Activated T-cell treated with anti-CD3 and anti-CD28 coated beads for 48 hours (primary cell): ENCODE measurements at regions not wholly inside any gene's neighbourhood (a gene's known extent, or its start where the extent isn't known, plus 50 kb on each side); places are given as distances from the start of the nearest gene placed in this dataset.

ENCODE experiments used
- DNase-seq: peaks from one replicate; pipeline ENCODE4 v3.0.0-alpha.2; 2020; ENCODE audit warnings: low read depth

DNA sequence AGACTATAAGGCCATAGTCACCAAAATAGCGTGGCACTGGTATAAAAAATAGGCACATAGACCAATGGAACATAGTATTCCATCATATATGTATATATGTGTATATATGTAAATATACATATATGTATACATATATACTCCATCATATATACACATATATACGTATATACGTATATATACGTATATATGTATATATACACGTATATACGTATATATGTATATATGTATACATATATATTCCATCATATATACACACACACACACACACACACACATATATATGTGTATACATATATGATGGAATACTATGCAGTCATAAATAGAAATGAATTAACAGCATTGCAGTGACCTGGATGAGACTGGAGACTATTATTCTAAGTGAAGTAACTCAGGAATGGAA is 204.6 kb downstream of the LTN1 start:
- DNase-seq: no peak

GRCh38 chr21:28783641-28784185 is 209.0 kb downstream of the LTN1 start:
- DNase-seq: no peak

DNA sequence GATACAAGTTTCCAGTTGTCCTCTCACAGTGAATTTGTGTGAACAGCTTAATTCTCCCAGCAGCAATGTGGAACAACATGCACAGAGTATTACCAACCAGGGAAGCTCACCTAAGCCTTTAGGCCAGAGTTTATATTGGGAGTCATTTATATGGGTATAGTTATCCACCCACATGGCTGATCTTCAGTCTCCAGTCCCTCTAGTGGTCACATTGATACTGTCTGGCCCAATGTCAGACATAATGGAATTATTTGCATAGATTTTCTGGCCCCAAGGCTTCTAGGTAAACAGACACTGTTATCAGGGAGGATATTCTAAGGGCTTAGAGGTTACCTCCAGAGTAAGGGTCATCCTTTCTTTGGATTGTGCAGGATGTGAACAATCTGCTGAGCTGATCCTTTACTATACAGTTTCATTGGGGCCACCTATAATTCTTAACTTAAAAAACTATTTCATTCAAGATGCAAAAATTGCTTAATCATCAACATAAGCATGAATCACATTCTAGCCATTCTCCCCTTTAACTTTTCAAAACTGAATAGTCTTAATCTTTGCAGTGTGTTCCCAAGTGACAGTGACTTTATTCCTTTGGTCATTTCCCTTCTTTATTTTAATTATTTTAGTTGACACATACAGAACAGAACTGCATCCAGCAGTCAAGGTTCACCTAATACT is 210.9 kb downstream of the LTN1 start:
- no peak for DNase-seq

DNA sequence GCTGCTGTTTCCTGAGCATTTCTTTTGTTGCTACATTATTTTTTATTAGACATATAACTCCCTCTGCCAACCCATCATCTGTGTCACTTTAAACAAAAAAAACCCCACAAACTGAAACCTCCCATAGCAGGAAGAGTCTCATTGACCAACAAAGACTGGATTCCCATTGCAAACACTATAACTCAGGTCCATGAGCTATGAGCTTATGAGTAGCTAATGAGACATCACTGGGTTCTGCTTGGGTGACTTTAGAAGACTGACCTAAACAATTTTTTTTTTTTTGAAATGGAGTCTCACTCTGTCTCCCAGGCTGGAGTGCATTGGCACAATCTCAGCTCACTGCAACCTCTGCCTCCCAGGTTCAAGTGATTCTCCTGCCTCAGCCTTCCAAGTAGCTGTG is 212.8 kb downstream of the LTN1 start:
- no peak for DNase-seq

- peak; percentile 43 for DNase-seq
Observed at GRCh38 chr21:28776251-28776650, 216.4 kb downstream of the LTN1 start.

DNA sequence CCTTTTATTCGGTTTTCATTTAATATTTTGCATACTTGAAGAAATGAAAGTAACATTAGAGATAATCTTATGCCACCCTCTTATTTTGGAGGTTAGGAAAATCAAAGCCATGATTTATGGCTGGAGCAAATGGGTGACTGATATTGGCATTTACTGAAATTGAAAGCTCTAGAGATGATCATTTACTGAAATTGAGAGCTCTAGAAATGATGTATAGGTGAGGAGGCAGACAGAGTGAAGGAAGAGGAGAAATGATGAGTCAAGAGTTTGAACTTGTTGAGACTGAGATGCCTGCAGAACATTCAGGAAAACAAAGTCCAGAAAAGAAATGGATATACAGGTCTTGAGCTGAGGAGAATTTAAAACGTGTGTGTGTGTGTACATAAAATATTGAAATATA is 217.6 kb downstream of the LTN1 start:
- no peak for DNase-seq

- DNase-seq: no peak
Observed at GRCh38 chr21:28773036-28773435, 219.6 kb downstream of the LTN1 start.

- DNase-seq: no peak
Observed at GRCh38 chr21:28771790-28772501, 220.7 kb downstream of the LTN1 start.

DNA sequence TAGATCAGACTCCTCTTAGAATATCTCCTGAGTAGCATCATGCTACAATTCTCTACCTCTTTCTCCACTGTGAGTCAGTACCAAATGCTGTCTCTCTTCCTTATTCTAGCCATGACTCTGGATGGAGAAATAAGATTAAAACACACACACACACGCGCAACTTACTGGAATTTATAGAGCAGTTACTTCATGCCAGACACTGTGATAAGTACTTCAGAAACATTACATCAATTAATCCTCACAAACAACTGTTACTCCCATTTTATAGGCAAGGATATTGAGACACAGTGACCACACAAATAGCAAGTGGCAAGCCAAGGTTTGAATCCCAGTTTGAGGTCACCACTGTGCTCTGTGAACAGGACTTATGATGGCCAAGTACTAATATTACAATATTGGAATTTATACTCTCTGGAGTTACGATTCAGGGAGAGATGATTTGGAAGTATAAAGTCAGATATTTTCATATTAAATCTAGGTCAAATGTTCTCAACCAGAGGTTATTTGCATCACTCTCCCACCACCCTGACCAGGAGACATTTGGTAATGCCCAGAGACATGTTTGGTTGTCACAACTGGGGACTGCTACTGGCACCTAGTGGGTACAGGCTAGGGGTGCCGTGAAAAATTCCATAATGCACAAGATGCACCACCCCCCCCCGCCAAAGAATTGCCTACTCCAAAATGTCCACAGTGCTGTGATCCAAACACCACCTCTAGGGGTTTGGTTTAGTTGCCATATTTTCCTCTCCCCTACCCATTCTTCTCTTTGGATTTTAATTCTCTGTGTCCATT is 221.6 kb downstream of the LTN1 start:
- DNase-seq: no peak

GRCh38 chr21:28769683-28770082 is 223.0 kb downstream of the LTN1 start:
- DNase-seq: no peak

- no peak for DNase-seq
Observed at GRCh38 chr21:28768753-28769152, 223.9 kb downstream of the LTN1 start.

GRCh38 chr21:28767523-28767922 is 225.2 kb downstream of the LTN1 start:
- DNase-seq: no peak

DNA sequence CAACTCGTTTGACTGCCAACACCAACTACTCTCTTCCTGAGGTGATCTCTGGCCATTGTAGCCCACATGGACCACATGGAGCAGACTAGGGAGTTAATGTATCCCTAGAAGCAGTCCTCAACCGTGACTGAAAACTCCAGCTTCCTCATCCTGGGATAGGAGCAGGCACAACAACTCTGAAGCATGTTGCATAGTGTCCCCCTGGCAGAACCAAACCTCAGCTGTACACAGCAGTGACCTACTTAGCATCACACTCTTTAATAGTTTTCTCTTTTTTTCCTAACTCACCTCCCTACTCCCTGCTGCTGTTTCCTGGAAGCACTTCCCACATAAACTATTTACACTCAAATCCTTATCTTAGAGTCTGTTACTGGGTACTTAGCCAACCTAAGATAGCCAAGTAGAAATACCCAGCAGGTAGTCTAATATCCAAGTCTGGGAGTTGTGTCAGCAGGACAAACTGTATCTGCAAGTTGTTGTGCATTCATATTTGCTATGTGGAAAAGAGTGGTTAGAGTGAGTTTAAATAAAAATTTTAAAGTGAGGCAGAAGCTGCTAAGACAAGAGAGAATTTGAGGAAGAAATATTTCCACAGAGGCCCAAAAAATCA is 228.8 kb downstream of the LTN1 start:
- no peak for DNase-seq

- no peak for DNase-seq
Observed at GRCh38 chr21:28762357-28762735, 230.3 kb downstream of the LTN1 start.

DNA sequence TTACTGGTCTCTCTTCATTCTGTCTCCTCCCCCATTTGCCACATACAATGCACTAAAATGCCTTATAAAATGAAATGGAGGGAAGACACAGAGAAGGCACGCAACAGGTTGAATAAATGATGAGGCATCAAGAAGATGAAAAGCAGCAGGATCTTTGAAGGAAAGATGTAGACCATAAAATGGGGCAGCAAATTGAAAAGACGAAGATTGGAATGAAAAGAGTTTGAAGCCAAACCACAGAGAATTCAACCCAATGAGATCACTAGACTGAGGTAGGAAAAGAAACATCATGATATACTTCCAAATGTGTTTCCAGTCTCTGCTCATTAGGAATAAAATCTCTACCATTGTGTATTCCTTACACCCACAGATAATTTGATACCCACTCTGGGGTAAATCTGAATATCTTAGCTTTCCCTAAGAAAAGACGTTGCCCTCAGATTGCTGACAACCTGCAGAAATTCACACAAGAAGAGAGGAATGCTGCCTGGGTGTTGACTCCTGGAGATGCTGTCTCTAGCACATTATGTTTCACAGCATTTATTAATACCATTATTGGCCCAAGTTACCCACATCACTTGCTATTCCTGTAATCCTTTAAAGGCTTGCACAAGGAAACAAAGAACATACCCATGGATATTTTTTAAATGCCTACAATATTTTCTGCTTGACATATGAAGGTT is 230.9 kb downstream of the LTN1 start:
- DNase-seq: no peak

- DNase-seq: no peak
Observed at GRCh38 chr21:28758883-28759242, 233.8 kb downstream of the LTN1 start.

DNA sequence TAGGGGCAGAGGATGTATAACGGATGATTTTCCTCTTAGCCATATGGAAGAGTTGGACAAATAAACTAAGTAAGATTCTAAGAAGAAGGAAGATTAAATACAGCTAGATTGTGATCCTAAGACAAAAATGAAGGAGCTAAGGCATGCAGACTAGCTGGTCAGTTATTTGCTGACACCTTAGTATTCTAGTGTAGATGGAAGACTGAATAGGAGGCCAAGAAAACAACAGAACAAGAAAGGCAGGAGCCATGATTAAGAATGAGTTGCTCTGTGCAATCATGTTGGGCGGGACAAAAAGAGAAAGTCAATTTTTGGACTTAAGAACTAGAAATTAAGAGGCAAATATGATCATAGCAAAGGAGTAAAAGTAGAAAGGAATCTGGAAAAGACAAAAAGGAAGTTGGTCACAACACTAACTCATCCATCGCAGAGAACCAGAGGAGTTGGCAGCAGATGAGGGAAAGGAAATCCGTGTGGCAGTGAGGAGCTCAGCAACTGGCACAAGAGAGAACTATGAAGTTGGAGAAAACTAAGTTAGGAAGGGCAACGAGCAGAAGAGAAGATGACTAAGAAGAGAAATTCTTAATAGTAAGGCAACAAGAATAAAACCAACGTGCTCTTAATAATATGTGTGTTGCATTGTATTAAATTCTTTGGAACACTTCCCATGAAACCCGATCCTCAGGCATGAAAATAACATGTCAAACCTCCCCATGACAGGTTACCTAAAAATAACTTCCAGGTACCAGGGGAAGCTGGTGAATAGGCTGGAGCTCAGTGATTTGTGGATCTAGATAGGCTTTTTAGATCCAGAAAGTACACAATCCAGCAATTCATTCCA is 234.4 kb downstream of the LTN1 start:
- no peak for DNase-seq

DNA sequence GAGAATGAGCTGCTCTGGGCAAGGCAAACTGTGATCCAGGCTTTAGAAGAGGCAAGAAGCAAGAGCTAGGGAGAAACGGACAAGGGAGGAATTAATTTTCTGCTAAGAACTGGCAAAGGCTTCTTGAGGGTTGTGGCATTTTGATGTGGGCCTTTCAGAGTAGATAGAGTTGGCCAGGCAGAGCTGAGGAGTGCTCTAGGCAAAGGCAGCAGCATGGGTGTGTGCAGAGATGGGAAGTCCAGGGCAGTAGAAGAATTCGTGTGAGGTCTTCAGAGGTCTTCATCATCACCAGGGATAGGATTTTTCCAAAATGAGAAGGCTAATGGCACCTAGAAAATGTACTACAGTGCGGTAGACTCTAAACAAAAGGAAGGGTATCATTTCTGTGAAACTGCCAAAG is 237.8 kb downstream of the LTN1 start:
- DNase-seq: no peak

- no peak for DNase-seq
Observed at GRCh38 chr21:28754127-28754611, 238.5 kb downstream of the LTN1 start.

- DNase-seq: no peak
Observed at GRCh38 chr21:28752131-28752530, 240.5 kb downstream of the LTN1 start.

GRCh38 chr21:28751176-28751575 is 241.5 kb downstream of the LTN1 start:
- DNase-seq: no peak
